WTC11 (cell line): ENCODE measurements at regions not wholly inside any gene's neighbourhood (a gene's known extent, or its start where the extent isn't known, plus 50 kb on each side); places are given as distances from the start of the nearest gene placed in this dataset.
A peak's percentile ranks its signal among the peaks of the same experiment; 100 is the strongest.

ENCODE experiments used
- ATAC-seq: fragments of 200-7000 bp; cut with Tn5 transposase; 2 replicates; pipeline ENCODE4 v1.10.0; 2021; ENCODE audit warnings: mild to moderate bottlenecking, moderate library complexity
- CTCF ChIA-PET: fragments of 300-600 bp; sonication (Branson Sonifier 250); formaldehyde crosslinking; loops from one replicate; lab custom pipeline; 2021; ENCODE audit warnings: antibody characterized with exemption; lab: Charles Lee
- POLR2A ChIA-PET: fragments of 350-600 bp; sonication (Branson Sonifier 250); formaldehyde crosslinking; loops from one replicate; lab custom pipeline; 2021; ENCODE audit warnings: antibody characterized with exemption; lab: Charles Lee
- DNase-seq: peaks from one replicate; pipeline ENCODE4 v3.0.0; 2021; ENCODE audit warnings: low spot score
- H3K27ac Mint-ChIP-seq: 2 replicates; pipeline ENCODE4 v1.8.0; 2021; ENCODE audit warnings: mixed read lengths
- H3K27me3 Mint-ChIP-seq: 2 replicates; pipeline ENCODE4 v1.8.0; 2021; ENCODE audit warnings: low read depth, mild to moderate bottlenecking, moderate library complexity, mixed read lengths
- H3K36me3 Mint-ChIP-seq: 2 replicates; pipeline ENCODE4 v1.8.0; 2021; ENCODE audit warnings: mixed read lengths
- H3K4me1 Mint-ChIP-seq: 2 replicates; pipeline ENCODE4 v1.8.0; 2022; ENCODE audit warnings: mixed read lengths
- H3K4me3 Mint-ChIP-seq: 2 replicates; pipeline ENCODE4 v1.8.0; 2021; ENCODE audit warnings: mild to moderate bottlenecking, moderate library complexity, mixed read lengths
- H3K9me3 Mint-ChIP-seq: 2 replicates; pipeline ENCODE4 v1.8.0; 2021; ENCODE audit warnings: mixed read lengths
- AR ChIP-seq: fragments of 250-450 bp; sonication (Bioruptor Pico); IDR thresholded peaks from 2 replicates; pipeline ENCODE4 v1.9.0; 2021; ENCODE audit warnings: mild to moderate bottlenecking
- ATF1 ChIP-seq: sonication (generic); formaldehyde crosslinking; IDR thresholded peaks from 2 replicates; pipeline ENCODE4 v1.8.1; 2023; ENCODE audit warnings: mild to moderate bottlenecking, moderate library complexity, missing genetic modification reagents
- CREB1 ChIP-seq: sonication (generic); formaldehyde crosslinking; IDR thresholded peaks from 2 replicates; pipeline ENCODE4 v1.8.0; 2023; ENCODE audit warnings: mild to moderate bottlenecking, missing genetic modification reagents
- CREM ChIP-seq: sonication (generic); formaldehyde crosslinking; IDR thresholded peaks from 2 replicates; pipeline ENCODE4 v1.8.1; 2022; ENCODE audit warnings: mild to moderate bottlenecking, missing genetic modification reagents, moderate library complexity
- ELF4 ChIP-seq: sonication (generic); formaldehyde crosslinking; IDR thresholded peaks from 2 replicates; pipeline ENCODE4 v1.8.1; 2022; ENCODE audit warnings: low read depth, mild to moderate bottlenecking, moderate library complexity, missing genetic modification reagents
- FOXK1 ChIP-seq: sonication (generic); formaldehyde crosslinking; IDR thresholded peaks from 2 replicates; pipeline ENCODE4 v1.8.0; 2022; ENCODE audit warnings: mild to moderate bottlenecking, moderate library complexity, missing genetic modification reagents
- HMGA2 ChIP-seq: fragments of 250-450 bp; sonication (Bioruptor Pico); IDR thresholded peaks from 2 replicates; pipeline ENCODE4 v1.4.0; 2021; ENCODE audit warnings: mild to moderate bottlenecking, moderate library complexity
- IRF2 ChIP-seq: sonication (generic); formaldehyde crosslinking; IDR thresholded peaks from 2 replicates; pipeline ENCODE4 v1.8.0; 2022; ENCODE audit warnings: low read depth, missing genetic modification reagents, borderline replicate concordance
- JAZF1 ChIP-seq: fragments of 250-450 bp; sonication (Bioruptor Pico); IDR thresholded peaks from 2 replicates; pipeline ENCODE4 v1.9.0; 2021; ENCODE audit warnings: moderate library complexity, mild to moderate bottlenecking, inconsistent platforms
- MXD4 ChIP-seq: fragments of 250-450 bp; sonication (Bioruptor Pico); IDR thresholded peaks from 2 replicates; pipeline ENCODE4 v1.8.0; 2021; ENCODE audit warnings: mild to moderate bottlenecking, moderate library complexity, borderline replicate concordance
- NFE2L1 ChIP-seq: sonication (generic); formaldehyde crosslinking; IDR thresholded peaks from 2 replicates; pipeline ENCODE4 v1.8.1; 2023; ENCODE audit warnings: missing genetic modification reagents
- NR2C2 ChIP-seq: sonication (generic); formaldehyde crosslinking; IDR thresholded peaks from 2 replicates; pipeline ENCODE4 v1.8.0; 2022; ENCODE audit warnings: mild to moderate bottlenecking, missing genetic modification reagents
- OVOL2 ChIP-seq: fragments of 250-450 bp; sonication (Bioruptor Pico); IDR thresholded peaks from 2 replicates; pipeline ENCODE4 v1.9.0; 2021; ENCODE audit warnings: mild to moderate bottlenecking, borderline replicate concordance
- SOX15 ChIP-seq: fragments of 250-450 bp; sonication (Bioruptor Pico); IDR thresholded peaks from 2 replicates; pipeline ENCODE4 v1.9.0; 2021; ENCODE audit warnings: mild to moderate bottlenecking
- STAT6 ChIP-seq: sonication (generic); formaldehyde crosslinking; conservative IDR thresholded peaks from 2 replicates; pipeline ENCODE4 v1.8.1; 2023; ENCODE audit warnings: mild to moderate bottlenecking, low read depth, missing genetic modification reagents, moderate library complexity
- TEAD4 ChIP-seq: sonication (generic); formaldehyde crosslinking; IDR thresholded peaks from 2 replicates; pipeline ENCODE4 v1.8.0; 2022; ENCODE audit warnings: mild to moderate bottlenecking, missing genetic modification reagents
- ZBTB43 ChIP-seq: sonication (generic); formaldehyde crosslinking; IDR thresholded peaks from 2 replicates; pipeline ENCODE4 v1.8.1; 2023; ENCODE audit warnings: mild to moderate bottlenecking, missing genetic modification reagents
- ZNF138 ChIP-seq: sonication (generic); formaldehyde crosslinking; conservative IDR thresholded peaks from 2 replicates; pipeline ENCODE4 v1.8.1; 2022; ENCODE audit warnings: mild to moderate bottlenecking, moderate library complexity, missing genetic modification reagents
- ZNF219 ChIP-seq: sonication (generic); formaldehyde crosslinking; IDR thresholded peaks from 2 replicates; pipeline ENCODE4 v1.8.0; 2023; ENCODE audit warnings: missing genetic modification reagents, mild to moderate bottlenecking, borderline replicate concordance
- ZNF263 ChIP-seq: sonication (generic); formaldehyde crosslinking; IDR thresholded peaks from 2 replicates; pipeline ENCODE4 v1.8.1; 2022; ENCODE audit warnings: low read depth, mild to moderate bottlenecking, moderate library complexity, missing genetic modification reagents
- ZNF425 ChIP-seq: fragments of 250-450 bp; sonication (Bioruptor Pico); conservative IDR thresholded peaks from 2 replicates; pipeline ENCODE4 v1.9.0; 2021; ENCODE audit warnings: mild to moderate bottlenecking

GRCh38 chr10:113389969-113390368 is 162.9 kb upstream of the HABP2 start:
- H3K36me3 Mint-ChIP-seq: no peaks in the 10 kb centered on the region
- H3K27ac Mint-ChIP-seq: no peak overlapping the region
- ChIA-PET POLR2A (no interaction called here), CTCF (no interaction called here)
- no peaks in the 10 kb centered on the region; the same call in 1 of the 2 replicates for H3K27me3 Mint-ChIP-seq
- H3K9me3 Mint-ChIP-seq: peaks cover 15% of the 10 kb centered on the region
- DNase-seq: no peak
- no peak for TF ChIP-seq TEAD4 (CRISPR knock-in tag)
- TF ChIP-seq ATF1 (CRISPR knock-in tag): no peak
- TF ChIP-seq ZNF263 (CRISPR knock-in tag): no peak
- no peak for TF ChIP-seq NR2C2 (CRISPR knock-in tag)
- H3K4me3 Mint-ChIP-seq: no peak overlapping the region
- peaks cover 11% of the 10 kb centered on the region for H3K4me1 Mint-ChIP-seq
- no peak for ATAC-seq

GRCh38 chr10:113390896-113391295 is 162.0 kb upstream of the HABP2 start:
- Mint-ChIP-seq H3K9me3 (peaks cover 18% of the 10 kb centered on the region), H3K4me3 (no peak overlapping the region), H3K27ac (no peak overlapping the region), H3K4me1 (peaks cover 9% of the 10 kb centered on the region; the same call in 1 of the 2 replicates), H3K27me3 (no peaks in the 10 kb centered on the region; the same call in 1 of the 2 replicates), H3K36me3 (no peaks in the 10 kb centered on the region)
- POLR2A ChIA-PET: no interaction called here
- TF ChIP-seq NFE2L1 (CRISPR knock-in tag): no peak
- DNase-seq (no peak), ATAC-seq (peak; percentile 36; the same call in 1 of the 2 replicates)
- CTCF ChIA-PET: no interaction called here

GRCh38 chr10:113397047-113397446 is 155.8 kb upstream of the HABP2 start:
- H3K27me3 Mint-ChIP-seq: no peaks in the 10 kb centered on the region; the same call in 1 of the 2 replicates
- H3K9me3 Mint-ChIP-seq: peaks cover 18% of the 10 kb centered on the region

More at GRCh38 chr10:113397047-113397446, 155.8 kb upstream of the HABP2 start:
- Mint-ChIP-seq H3K4me3 (no peak overlapping the region), H3K27ac (no peak overlapping the region), H3K4me1 (peaks cover 7% of the 10 kb centered on the region; the same call in 1 of the 2 replicates), H3K36me3 (no peaks in the 10 kb centered on the region)
- no peak for DNase-seq
- POLR2A ChIA-PET: no interaction called here
- TF ChIP-seq HMGA2 (no peak), CREM (CRISPR knock-in tag) (no peak), FOXK1 (no peak), OVOL2 (CRISPR knock-in tag) (no peak), MXD4 (no peak), ELF4 (CRISPR knock-in tag) (no peak), ZBTB43 (CRISPR knock-in tag) (no peak), JAZF1 (CRISPR knock-in tag) (no peak), IRF2 (no peak), CREB1 (no peak), AR (CRISPR knock-in tag) (no peak), ZNF138 (no peak), SOX15 (CRISPR knock-in tag) (no peak), ZNF219 (no peak), ZNF425 (no peak), STAT6 (CRISPR knock-in tag) (no peak)
- ATAC-seq: no peak
- CTCF ChIA-PET: interaction anchor here (0.6 kb wide), 1 partner anchor 26 kb away, joined by 3 read pairs; no protein-coding TSS in a partner anchor
